Caco-2 (cell line): ENCODE measurements at regions not wholly inside any gene's neighbourhood (a gene's known extent, or its start where the extent isn't known, plus 50 kb on each side); places are given as distances from the start of the nearest gene placed in this dataset.

Source experiments
- BruUV-seq: library from RNA; stranded (reverse); fragments of 400-500 nt; replicated peaks from 2 replicates; lab custom pipeline; 2021; lab: Mats Ljungman, UMichigan
- CTCF ChIA-PET: fragments of 300-600 bp; sonication (Branson Sonifier 250); formaldehyde crosslinking; loops from one replicate; lab custom pipeline; 2022; ENCODE audit warnings: antibody characterized with exemption; lab: Charles Lee
- POLR2A ChIA-PET: fragments of 300-600 bp; sonication (Branson Sonifier 250); formaldehyde crosslinking; loops from one replicate; lab custom pipeline; 2022; ENCODE audit warnings: antibody characterized with exemption; lab: Charles Lee
- DNase-seq, 2 experiments: peaks; one replicate each; pipeline versions ENCODE4 v3.0.0 to v3.0.0-alpha.2; 2020 to 2022
- H3K27me3 ChIP-seq: replicated peaks from 2 replicates; pipeline ENCODE4 v1.6.0; 2011; ENCODE audit warnings: low read length; ENCODE audit not compliant: control insufficient read depth, insufficient read depth
- H3K36me3 ChIP-seq: 2 replicates; pipeline ENCODE4 v1.5.1; 2011; ENCODE audit warnings: low read length; ENCODE audit not compliant: control insufficient read depth, insufficient read depth
- H3K4me1 ChIP-seq: fragments of 250-450 bp; sonication (Bioruptor Pico); 2 replicates; pipeline ENCODE4 v1.5.1; 2020; ENCODE audit warnings: mild to moderate bottlenecking
- H3K4me3 ChIP-seq: 2 replicates; pipeline ENCODE4 v1.5.1; 2011; ENCODE audit warnings: low read depth, mild to moderate bottlenecking, control low read depth, low read length
- H3K9me3 ChIP-seq: fragments of 250-450 bp; sonication (Bioruptor Pico); 2 replicates; pipeline ENCODE4 v1.5.1; 2020; ENCODE audit warnings: mild to moderate bottlenecking, moderate library complexity
- H3K27ac Mint-ChIP-seq: one replicate; pipeline ENCODE4 v1.8.0; 2022; ENCODE audit warnings: mixed read lengths; ENCODE audit not compliant: unreplicated experiment
- H3K27me3 Mint-ChIP-seq: one replicate; pipeline ENCODE4 v1.8.0; 2022; ENCODE audit warnings: mixed read lengths; ENCODE audit not compliant: insufficient read depth, unreplicated experiment
- H3K36me3 Mint-ChIP-seq: one replicate; pipeline ENCODE4 v1.8.0; 2022; ENCODE audit warnings: mild to moderate bottlenecking, mixed read lengths; ENCODE audit not compliant: insufficient read depth, unreplicated experiment
- H3K4me1 Mint-ChIP-seq: one replicate; pipeline ENCODE4 v1.8.0; 2022; ENCODE audit warnings: low read depth, mixed read lengths; ENCODE audit not compliant: unreplicated experiment
- H3K4me3 Mint-ChIP-seq: one replicate; pipeline ENCODE4 v1.8.0; 2022; ENCODE audit warnings: mild to moderate bottlenecking, moderate library complexity, mixed read lengths; ENCODE audit not compliant: unreplicated experiment
- H3K9me3 Mint-ChIP-seq: one replicate; pipeline ENCODE4 v1.8.0; 2022; ENCODE audit warnings: mixed read lengths; ENCODE audit not compliant: unreplicated experiment
- CTCF ChIP-seq, 2 experiments: fragments of 200-600 bp in 1 of 2; IDR thresholded peaks; 1 replicate in 1 of 2; 2 replicates in 1 of 2; pipeline versions ENCODE4 v1.5.1 to v1.8.0; 2011 to 2022; ENCODE audit warnings: antibody characterized with exemption in 1 of 2, control low read depth in 1 of 2, inconsistent platforms in 1 of 2, low read depth in 1 of 2, low read length in 1 of 2, mild to moderate bottlenecking in 1 of 2, moderate library complexity in 1 of 2; ENCODE audit not compliant: insufficient read depth in 1 of 2, severe bottlenecking in 1 of 2, unreplicated experiment in 1 of 2
- intact Hi-C: fragments of 100-400 bp; cut with micrococcal nuclease; formaldehyde crosslinking; loops from one replicate; pipeline ENCODE4 v1.10.0; 2022; ENCODE audit not compliant: unreplicated experiment

GRCh38 chr9:81384911-81385310, 304.4 kb downstream of the TLE1 start:
- BruUV-seq: no TSS peak
- intact Hi-C loops: no loop called here
- POLR2A ChIA-PET: no interaction called here

GRCh38 chr9:81382281-81382680, 307.1 kb downstream of the TLE1 start:
- Histone ChIP-seq H3K4me1 (no peaks in the 10 kb centered on the region), H3K4me3 (no peak overlapping the region), H3K36me3 (no peaks in the 10 kb centered on the region), H3K27me3 (no peaks in the 10 kb centered on the region), H3K9me3 (no peaks in the 10 kb centered on the region)
- H3K36me3 Mint-ChIP-seq: no peaks in the 10 kb centered on the region
- no peak overlapping the region for H3K4me3 Mint-ChIP-seq
- no peaks in the 10 kb centered on the region for H3K9me3 Mint-ChIP-seq
- no peak for DNase-seq
- ChIA-PET POLR2A (no interaction called here), CTCF (no interaction called here)
- intact Hi-C loops: no loop called here
- no peak overlapping the region for H3K27ac Mint-ChIP-seq
- TF ChIP-seq CTCF (IDR thresholded peaks at IDR 0.05; ENCODE audit: insufficient read depth in 1 of 2, low read depth in 1 of 2, low read length in 1 of 2, severe bottlenecking in 1 of 2, unreplicated experiment in 1 of 2): no peak
- H3K27me3 Mint-ChIP-seq: no peaks in the 10 kb centered on the region
- no TSS peak for BruUV-seq
- no peaks in the 10 kb centered on the region for H3K4me1 Mint-ChIP-seq

More at GRCh38 chr9:81384911-81385310, 304.4 kb downstream of the TLE1 start:
- Histone ChIP-seq H3K27me3 (no peaks in the 10 kb centered on the region), H3K9me3 (no peaks in the 10 kb centered on the region), H3K36me3 (no peaks in the 10 kb centered on the region), H3K4me3 (no peak overlapping the region), H3K4me1 (0 out of 2 replicates have a peak, but pooled peaks cover 1% of the 10 kb centered on the region)
- Mint-ChIP-seq H3K4me1 (peaks cover 9% of the 10 kb centered on the region), H3K27me3 (no peaks in the 10 kb centered on the region), H3K4me3 (no peak overlapping the region), H3K36me3 (no peaks in the 10 kb centered on the region), H3K9me3 (no peaks in the 10 kb centered on the region), H3K27ac (no peak overlapping the region)
- no peak for TF ChIP-seq CTCF (IDR thresholded peaks at IDR 0.05; ENCODE audit: insufficient read depth in 1 of 2, low read depth in 1 of 2, low read length in 1 of 2, severe bottlenecking in 1 of 2, unreplicated experiment in 1 of 2)
- CTCF ChIA-PET: no interaction called here
- DNase-seq: no peak

- H3K4me3 ChIP-seq: no peak overlapping the region
- H3K36me3 ChIP-seq: no peaks in the 10 kb centered on the region
- Mint-ChIP-seq H3K27me3 (no peaks in the 10 kb centered on the region), H3K9me3 (no peaks in the 10 kb centered on the region), H3K36me3 (no peaks in the 10 kb centered on the region), H3K4me1 (no peaks in the 10 kb centered on the region), H3K4me3 (no peak overlapping the region), H3K27ac (no peak overlapping the region)
- no peaks in the 10 kb centered on the region for H3K27me3 ChIP-seq
- TF ChIP-seq CTCF (IDR thresholded peaks at IDR 0.05; ENCODE audit: insufficient read depth in 1 of 2, low read depth in 1 of 2, low read length in 1 of 2, severe bottlenecking in 1 of 2, unreplicated experiment in 1 of 2): no peak
- no peak for DNase-seq
- H3K9me3 ChIP-seq: no peaks in the 10 kb centered on the region
- intact Hi-C loops: no loop called here
- POLR2A ChIA-PET: no interaction called here
- CTCF ChIA-PET: no interaction called here
- BruUV-seq: no TSS peak
- no peaks in the 10 kb centered on the region for H3K4me1 ChIP-seq
These were observed 307.7 kb downstream of the TLE1 start for GRCh38 chr9:81381694-81382093.
